ENCODE measurements at regions not wholly inside any gene's neighbourhood (a gene's known extent, or its start where the extent isn't known, plus 50 kb on each side); places are given as distances from the start of the nearest gene placed in this dataset.

GRCh38 chr22:27400811-27401210, 400.7 kb downstream of the MN1 start:
- TF ChIP-seq, protein P1, sequence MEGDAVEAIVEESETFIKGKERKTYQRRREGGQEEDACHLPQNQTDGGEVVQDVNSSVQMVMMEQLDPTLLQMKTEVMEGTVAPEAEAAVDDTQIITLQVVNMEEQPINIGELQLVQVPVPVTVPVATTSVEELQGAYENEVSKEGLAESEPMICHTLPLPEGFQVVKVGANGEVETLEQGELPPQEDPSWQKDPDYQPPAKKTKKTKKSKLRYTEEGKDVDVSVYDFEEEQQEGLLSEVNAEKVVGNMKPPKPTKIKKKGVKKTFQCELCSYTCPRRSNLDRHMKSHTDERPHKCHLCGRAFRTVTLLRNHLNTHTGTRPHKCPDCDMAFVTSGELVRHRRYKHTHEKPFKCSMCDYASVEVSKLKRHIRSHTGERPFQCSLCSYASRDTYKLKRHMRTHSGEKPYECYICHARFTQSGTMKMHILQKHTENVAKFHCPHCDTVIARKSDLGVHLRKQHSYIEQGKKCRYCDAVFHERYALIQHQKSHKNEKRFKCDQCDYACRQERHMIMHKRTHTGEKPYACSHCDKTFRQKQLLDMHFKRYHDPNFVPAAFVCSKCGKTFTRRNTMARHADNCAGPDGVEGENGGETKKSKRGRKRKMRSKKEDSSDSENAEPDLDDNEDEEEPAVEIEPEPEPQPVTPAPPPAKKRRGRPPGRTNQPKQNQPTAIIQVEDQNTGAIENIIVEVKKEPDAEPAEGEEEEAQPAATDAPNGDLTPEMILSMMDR (IDR thresholded peaks at IDR 0.05): no peak
- TF ChIP-seq POLR2A (IDR thresholded peaks at IDR 0.05): no peak

Measured in suprapubic skin (tissue), 3 donors.